Prostate gland (tissue), 2 donors: ENCODE measurements at regions not wholly inside any gene's neighbourhood (a gene's known extent, or its start where the extent isn't known, plus 50 kb on each side); places are given as distances from the start of the nearest gene placed in this dataset.

Experiments used
- POLR2A ChIP-seq: fragments of 450-650 bp; IDR thresholded peaks from one replicate; pipeline ENCODE4 v1.6.1; 2016; ENCODE audit warnings: antibody characterized with exemption, mild to moderate bottlenecking
- POLR2AphosphoS5 ChIP-seq: sonication (generic); formaldehyde crosslinking; IDR thresholded peaks from one replicate; pipeline ENCODE4 v1.6.1; 2017; ENCODE audit warnings: antibody characterized with exemption
- TF ChIP-seq, protein P1 (sequence below), 4 experiments: fragments of 200-600 bp in 2 of 4; fragments of 450-650 bp in 2 of 4; sonication (generic) in 2 of 4; IDR thresholded peaks; 1 replicate in 3 of 4; 2 replicates in 1 of 4; pipeline ENCODE4 v1.5.1; 2016 to 2019; ENCODE audit warnings: antibody characterized with exemption in 4 of 4, mild to moderate bottlenecking in 2 of 4, moderate library complexity in 2 of 4

DNA sequence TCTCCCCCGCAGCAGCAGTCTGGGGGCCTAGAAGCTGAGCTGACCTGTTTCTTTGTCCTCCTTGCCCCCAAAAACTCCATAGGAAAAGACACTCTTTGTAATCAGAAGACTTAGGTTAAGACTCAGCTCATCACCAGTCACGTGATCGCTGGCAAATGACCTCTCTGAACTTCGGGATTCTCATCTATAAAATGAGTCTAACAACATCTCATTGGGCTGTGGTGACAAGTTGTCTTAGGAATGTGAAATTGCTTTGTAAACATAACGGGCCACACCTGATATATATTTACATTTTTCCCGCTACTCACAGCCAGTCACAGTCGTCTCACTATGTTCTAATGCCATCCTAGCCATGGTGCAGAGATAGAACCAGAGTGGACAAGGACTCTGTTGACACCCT is 86.0 kb upstream of the LHX1 start:
- TF ChIP-seq, protein P1, sequence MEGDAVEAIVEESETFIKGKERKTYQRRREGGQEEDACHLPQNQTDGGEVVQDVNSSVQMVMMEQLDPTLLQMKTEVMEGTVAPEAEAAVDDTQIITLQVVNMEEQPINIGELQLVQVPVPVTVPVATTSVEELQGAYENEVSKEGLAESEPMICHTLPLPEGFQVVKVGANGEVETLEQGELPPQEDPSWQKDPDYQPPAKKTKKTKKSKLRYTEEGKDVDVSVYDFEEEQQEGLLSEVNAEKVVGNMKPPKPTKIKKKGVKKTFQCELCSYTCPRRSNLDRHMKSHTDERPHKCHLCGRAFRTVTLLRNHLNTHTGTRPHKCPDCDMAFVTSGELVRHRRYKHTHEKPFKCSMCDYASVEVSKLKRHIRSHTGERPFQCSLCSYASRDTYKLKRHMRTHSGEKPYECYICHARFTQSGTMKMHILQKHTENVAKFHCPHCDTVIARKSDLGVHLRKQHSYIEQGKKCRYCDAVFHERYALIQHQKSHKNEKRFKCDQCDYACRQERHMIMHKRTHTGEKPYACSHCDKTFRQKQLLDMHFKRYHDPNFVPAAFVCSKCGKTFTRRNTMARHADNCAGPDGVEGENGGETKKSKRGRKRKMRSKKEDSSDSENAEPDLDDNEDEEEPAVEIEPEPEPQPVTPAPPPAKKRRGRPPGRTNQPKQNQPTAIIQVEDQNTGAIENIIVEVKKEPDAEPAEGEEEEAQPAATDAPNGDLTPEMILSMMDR (IDR thresholded peaks at IDR 0.05), result no peak
- TF ChIP-seq POLR2A, result no peak
- TF ChIP-seq POLR2AphosphoS5, result no peak
